ENCODE measurements at regions not wholly inside any gene's neighbourhood (a gene's known extent, or its start where the extent isn't known, plus 50 kb on each side); places are given as distances from the start of the nearest gene placed in this dataset.

DNA sequence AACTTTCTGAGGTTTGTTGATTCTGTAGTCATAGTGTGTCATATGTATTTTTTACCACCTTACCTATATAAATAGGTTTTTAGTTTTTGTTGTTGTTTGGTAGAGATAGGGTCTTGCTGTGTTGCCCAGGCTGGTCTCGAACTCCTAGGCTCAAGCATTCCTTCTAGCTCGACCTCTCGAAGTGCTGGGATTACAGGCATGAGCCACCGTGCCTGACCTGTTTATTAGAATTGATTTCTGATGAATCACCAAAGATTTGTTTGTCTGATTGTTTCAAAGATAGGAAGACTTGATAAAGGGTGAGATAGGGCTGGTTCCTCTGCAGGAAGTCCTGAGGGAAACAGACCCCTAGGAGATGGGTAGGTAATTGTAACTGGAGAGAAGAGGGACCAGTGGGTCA, 481.6 kb downstream of the PCNX1 start:
- no peak overlapping the region for H2AFZ ChIP-seq (ENCODE audit: low read depth, low read length)
- DNase-seq: no peak
- H3K4me1 ChIP-seq (ENCODE audit: insufficient read depth, low read length): no peaks in the 10 kb centered on the region
- peaks cover 9% of the 10 kb centered on the region; the same call in 1 of the 2 replicates for H4K20me1 ChIP-seq (ENCODE audit: insufficient read depth, low read length)
- H3K27me3 ChIP-seq (ENCODE audit: insufficient read depth, low read length, poor library complexity): no peaks in the 10 kb centered on the region
- no peak overlapping the region for H3K4me3 ChIP-seq (ENCODE audit: low read depth in 1 of 2, low read length in 2 of 2)
- no peak overlapping the region for H3K27ac ChIP-seq (ENCODE audit: low read length)
- no peak for ATAC-seq (ENCODE audit: insufficient read depth, low read depth)
- peaks cover 66% of the 10 kb centered on the region for H3K79me2 ChIP-seq (ENCODE audit: insufficient read depth, low read length)
- TF ChIP-seq CTCF (IDR thresholded peaks at IDR 0.05; ENCODE audit: borderline replicate concordance, extremely low read depth, low read length, poor library complexity, severe bottlenecking): no peak
- no peak for TF ChIP-seq EZH2 (IDR thresholded peaks at IDR 0.05; ENCODE audit: borderline replicate concordance, low read depth, low read length, severe bottlenecking)
- H3K36me3 ChIP-seq (ENCODE audit: insufficient read depth, low read length): no peaks in the 10 kb centered on the region
- H3K9ac ChIP-seq (ENCODE audit: low read depth, low read length): no peak overlapping the region
- no peak overlapping the region for H3K4me2 ChIP-seq (ENCODE audit: insufficient read depth, low read length)
- H3K9me3 ChIP-seq (ENCODE audit: insufficient read depth, low read length, severe bottlenecking): no peaks in the 10 kb centered on the region

DNA sequence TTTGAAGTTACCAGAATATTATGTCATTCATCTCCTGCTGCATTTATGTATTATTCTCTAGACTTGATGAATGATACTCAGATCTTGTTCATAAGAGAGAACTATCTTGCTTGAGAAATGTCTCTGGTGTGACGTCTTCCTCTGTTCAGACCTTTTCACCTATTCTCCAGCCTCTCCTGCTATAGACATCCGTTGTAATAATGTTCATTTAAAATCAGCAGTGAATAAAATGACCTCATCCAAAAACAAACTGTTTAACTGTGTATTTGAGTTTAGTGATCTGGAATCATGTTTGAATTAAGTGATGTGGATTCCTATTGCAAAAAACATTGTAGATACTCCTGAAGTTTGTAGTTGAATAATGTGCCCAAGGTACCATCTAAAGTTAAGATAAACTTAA, 487.1 kb downstream of the PCNX1 start:
- DNase-seq (no peak), ATAC-seq (ENCODE audit: insufficient read depth, low read depth) (no peak)
- Histone ChIP-seq H3K9me3 (ENCODE audit: insufficient read depth, low read length, severe bottlenecking) (no peaks in the 10 kb centered on the region), H3K9ac (ENCODE audit: low read depth, low read length) (no peak overlapping the region), H3K27me3 (ENCODE audit: insufficient read depth, low read length, poor library complexity) (no peaks in the 10 kb centered on the region), H3K79me2 (ENCODE audit: insufficient read depth, low read length) (peaks cover 62% of the 10 kb centered on the region), H4K20me1 (ENCODE audit: insufficient read depth, low read length) (peaks cover 15% of the 10 kb centered on the region; the same call in 1 of the 2 replicates), H3K36me3 (ENCODE audit: insufficient read depth, low read length) (no peaks in the 10 kb centered on the region), H2AFZ (ENCODE audit: low read depth, low read length) (no peak overlapping the region), H3K27ac (ENCODE audit: low read length) (no peak overlapping the region), H3K4me1 (ENCODE audit: insufficient read depth, low read length) (no peaks in the 10 kb centered on the region), H3K4me2 (ENCODE audit: insufficient read depth, low read length) (no peak overlapping the region), H3K4me3 (ENCODE audit: low read depth in 1 of 2, low read length in 2 of 2) (no peak overlapping the region)
- TF ChIP-seq EZH2 (IDR thresholded peaks at IDR 0.05; ENCODE audit: borderline replicate concordance, low read depth, low read length, severe bottlenecking) (no peak), CTCF (IDR thresholded peaks at IDR 0.05; ENCODE audit: borderline replicate concordance, extremely low read depth, low read length, poor library complexity, severe bottlenecking) (no peak)

DNA sequence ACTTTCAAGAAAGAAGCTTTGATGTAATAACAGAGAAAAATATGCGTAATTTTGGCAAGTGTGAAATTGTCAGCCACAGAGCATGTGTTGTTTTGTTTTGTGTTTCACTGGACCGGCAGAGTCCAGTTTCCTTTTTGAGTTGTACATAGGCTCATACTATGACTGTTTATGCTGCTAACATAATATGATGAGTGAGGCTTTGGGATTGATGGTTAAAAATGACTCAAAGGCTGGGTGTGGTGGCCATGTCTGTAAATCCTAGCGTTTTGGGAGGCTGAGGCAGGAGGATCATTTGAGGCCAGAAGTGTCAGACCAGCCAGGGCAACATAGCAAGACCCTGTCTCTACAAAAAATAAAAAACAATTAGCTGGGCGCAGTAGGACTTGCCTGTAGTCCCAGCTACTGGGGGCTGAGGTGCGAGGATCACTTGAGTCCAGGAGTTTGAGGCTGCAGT, 487.9 kb downstream of the PCNX1 start:
- Histone ChIP-seq H3K4me2 (ENCODE audit: insufficient read depth, low read length) (no peak overlapping the region), H3K27me3 (ENCODE audit: insufficient read depth, low read length, poor library complexity) (no peaks in the 10 kb centered on the region), H3K9me3 (ENCODE audit: insufficient read depth, low read length, severe bottlenecking) (no peaks in the 10 kb centered on the region), H3K27ac (ENCODE audit: low read length) (no peak overlapping the region), H2AFZ (ENCODE audit: low read depth, low read length) (no peak overlapping the region), H4K20me1 (ENCODE audit: insufficient read depth, low read length) (peaks cover 15% of the 10 kb centered on the region; the same call in 1 of the 2 replicates), H3K9ac (ENCODE audit: low read depth, low read length) (no peak overlapping the region), H3K79me2 (ENCODE audit: insufficient read depth, low read length) (peaks cover 61% of the 10 kb centered on the region), H3K36me3 (ENCODE audit: insufficient read depth, low read length) (no peaks in the 10 kb centered on the region), H3K4me1 (ENCODE audit: insufficient read depth, low read length) (no peaks in the 10 kb centered on the region), H3K4me3 (ENCODE audit: low read depth in 1 of 2, low read length in 2 of 2) (no peak overlapping the region)
- TF ChIP-seq EZH2 (IDR thresholded peaks at IDR 0.05; ENCODE audit: borderline replicate concordance, low read depth, low read length, severe bottlenecking) (no peak), CTCF (IDR thresholded peaks at IDR 0.05; ENCODE audit: borderline replicate concordance, extremely low read depth, low read length, poor library complexity, severe bottlenecking) (no peak)
- DNase-seq (no peak), ATAC-seq (ENCODE audit: insufficient read depth, low read depth) (no peak)

DNA sequence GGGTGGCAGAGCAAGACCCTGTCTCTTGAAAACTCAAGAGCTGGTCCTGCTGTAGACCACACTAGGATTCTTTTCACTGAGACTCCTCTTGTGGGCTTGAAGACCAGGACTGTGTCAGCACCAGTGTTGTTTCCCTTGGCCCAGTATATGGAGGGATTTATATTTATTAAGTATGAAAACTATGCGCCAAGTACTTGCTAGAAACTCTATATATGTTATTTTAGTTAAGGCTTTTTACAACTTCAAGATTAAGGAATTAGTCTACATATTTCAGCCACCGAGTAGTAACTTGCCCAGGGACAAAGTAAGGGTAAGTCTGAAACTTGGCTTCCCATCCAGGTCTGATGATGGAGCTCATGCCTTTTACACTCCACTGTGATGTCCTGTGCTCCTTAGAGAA, 488.4 kb downstream of the PCNX1 start:
- Histone ChIP-seq H2AFZ (ENCODE audit: low read depth, low read length) (no peak overlapping the region), H3K9ac (ENCODE audit: low read depth, low read length) (no peak overlapping the region), H3K27ac (ENCODE audit: low read length) (no peak overlapping the region), H3K79me2 (ENCODE audit: insufficient read depth, low read length) (peaks cover 60% of the 10 kb centered on the region), H3K4me3 (ENCODE audit: low read depth in 1 of 2, low read length in 2 of 2) (no peak overlapping the region), H3K27me3 (ENCODE audit: insufficient read depth, low read length, poor library complexity) (no peaks in the 10 kb centered on the region), H3K4me1 (ENCODE audit: insufficient read depth, low read length) (no peaks in the 10 kb centered on the region), H3K4me2 (ENCODE audit: insufficient read depth, low read length) (no peak overlapping the region), H3K36me3 (ENCODE audit: insufficient read depth, low read length) (no peaks in the 10 kb centered on the region), H3K9me3 (ENCODE audit: insufficient read depth, low read length, severe bottlenecking) (no peaks in the 10 kb centered on the region), H4K20me1 (ENCODE audit: insufficient read depth, low read length) (peaks cover 15% of the 10 kb centered on the region; the same call in 1 of the 2 replicates)
- no peak for TF ChIP-seq EZH2 (IDR thresholded peaks at IDR 0.05; ENCODE audit: borderline replicate concordance, low read depth, low read length, severe bottlenecking)
- TF ChIP-seq CTCF (IDR thresholded peaks at IDR 0.05; ENCODE audit: borderline replicate concordance, extremely low read depth, low read length, poor library complexity, severe bottlenecking): no peak
- ATAC-seq (ENCODE audit: insufficient read depth, low read depth): no peak
- DNase-seq: no peak

Data from DND-41 (cell line).